ENCODE measurements at regions not wholly inside any gene's neighbourhood (a gene's known extent, or its start where the extent isn't known, plus 50 kb on each side); places are given as distances from the start of the nearest gene placed in this dataset.

GRCh38 chr2:169426069-169426663 is 53.1 kb upstream of the BBS5 start:
- TF ChIP-seq CTCF (IDR thresholded peaks at IDR 0.05): no peak
- no peak for TF ChIP-seq POLR2A (IDR thresholded peaks at IDR 0.05)

Measured in testis (tissue), 2 donors.